ENCODE measurements at regions not wholly inside any gene's neighbourhood (a gene's known extent, or its start where the extent isn't known, plus 50 kb on each side); places are given as distances from the start of the nearest gene placed in this dataset.

DNA sequence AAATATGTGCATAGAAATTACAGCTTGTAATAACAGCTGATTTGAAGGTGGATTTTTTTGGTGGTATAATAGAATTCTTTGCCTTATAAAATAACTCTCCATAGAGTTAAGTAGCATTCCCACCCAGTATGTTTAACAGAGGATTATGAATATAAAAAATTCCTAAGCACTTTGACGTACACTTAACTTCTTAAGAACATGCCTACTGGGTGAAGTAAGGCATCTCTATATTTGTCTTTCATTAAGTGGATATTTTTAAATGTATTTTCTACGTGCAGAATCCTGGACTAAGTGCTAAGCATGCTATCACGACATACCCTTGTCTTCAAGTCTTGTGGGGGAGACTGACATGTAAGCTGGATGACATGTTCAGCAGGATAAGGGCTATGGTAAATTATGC is 217.7 kb upstream of the BMPER start:
- TF ChIP-seq, protein P1, sequence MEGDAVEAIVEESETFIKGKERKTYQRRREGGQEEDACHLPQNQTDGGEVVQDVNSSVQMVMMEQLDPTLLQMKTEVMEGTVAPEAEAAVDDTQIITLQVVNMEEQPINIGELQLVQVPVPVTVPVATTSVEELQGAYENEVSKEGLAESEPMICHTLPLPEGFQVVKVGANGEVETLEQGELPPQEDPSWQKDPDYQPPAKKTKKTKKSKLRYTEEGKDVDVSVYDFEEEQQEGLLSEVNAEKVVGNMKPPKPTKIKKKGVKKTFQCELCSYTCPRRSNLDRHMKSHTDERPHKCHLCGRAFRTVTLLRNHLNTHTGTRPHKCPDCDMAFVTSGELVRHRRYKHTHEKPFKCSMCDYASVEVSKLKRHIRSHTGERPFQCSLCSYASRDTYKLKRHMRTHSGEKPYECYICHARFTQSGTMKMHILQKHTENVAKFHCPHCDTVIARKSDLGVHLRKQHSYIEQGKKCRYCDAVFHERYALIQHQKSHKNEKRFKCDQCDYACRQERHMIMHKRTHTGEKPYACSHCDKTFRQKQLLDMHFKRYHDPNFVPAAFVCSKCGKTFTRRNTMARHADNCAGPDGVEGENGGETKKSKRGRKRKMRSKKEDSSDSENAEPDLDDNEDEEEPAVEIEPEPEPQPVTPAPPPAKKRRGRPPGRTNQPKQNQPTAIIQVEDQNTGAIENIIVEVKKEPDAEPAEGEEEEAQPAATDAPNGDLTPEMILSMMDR (IDR thresholded peaks at IDR 0.05; ENCODE audit: low read depth, low read length, missing control alignments) = no peak
- DNase-seq (ENCODE audit: low read depth) = no peak
- H3K4me3 ChIP-seq (ENCODE audit: low read depth, low read length) = no peak overlapping the region

GRCh38 chr7:33691180-33691579 is 214.2 kb upstream of the BMPER start:
- TF ChIP-seq, protein P1 (IDR thresholded peaks at IDR 0.05; ENCODE audit: low read depth, low read length, missing control alignments) = no peak
- H3K4me3 ChIP-seq (ENCODE audit: low read depth, low read length) = no peak overlapping the region
- no peak for DNase-seq (ENCODE audit: low read depth)

DNA sequence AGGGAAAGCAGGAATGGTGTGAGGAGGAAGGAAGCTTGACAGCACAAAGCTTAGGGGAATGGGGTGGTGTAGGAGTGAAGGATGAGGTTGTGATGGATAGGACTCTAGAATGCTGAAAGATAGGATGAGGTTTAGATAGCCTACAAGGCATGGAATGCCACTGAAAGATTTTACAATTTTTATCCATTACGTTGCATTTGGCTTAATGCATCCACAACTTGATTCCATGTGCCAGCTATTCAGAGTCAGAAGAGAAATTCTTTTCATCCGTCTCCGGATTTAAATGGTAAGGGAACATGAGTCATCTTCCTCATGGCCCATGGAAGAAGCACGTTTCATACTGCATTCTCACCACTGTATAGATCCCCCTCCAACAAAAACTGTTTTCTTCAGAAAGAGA is 212.4 kb upstream of the BMPER start:
- no peak overlapping the region for H3K4me3 ChIP-seq (ENCODE audit: low read depth, low read length)
- DNase-seq (ENCODE audit: low read depth) = no peak
- TF ChIP-seq, protein P1 (IDR thresholded peaks at IDR 0.05; ENCODE audit: low read depth, low read length, missing control alignments) = no peak

GRCh38 chr7:33694006-33694405 is 211.3 kb upstream of the BMPER start:
- no peak for DNase-seq (ENCODE audit: low read depth)
- TF ChIP-seq, protein P1 (IDR thresholded peaks at IDR 0.05; ENCODE audit: low read depth, low read length, missing control alignments) = no peak
- no peak overlapping the region for H3K4me3 ChIP-seq (ENCODE audit: low read depth, low read length)

- no peak for DNase-seq (ENCODE audit: low read depth)
- TF ChIP-seq, protein P1 (IDR thresholded peaks at IDR 0.05; ENCODE audit: low read depth, low read length, missing control alignments) = no peak
- no peak overlapping the region for H3K4me3 ChIP-seq (ENCODE audit: low read depth, low read length)
Measured at GRCh38 chr7:33697616-33698015, 207.7 kb upstream of the BMPER start.

- no peak for DNase-seq (ENCODE audit: low read depth)
- TF ChIP-seq, protein P1 (IDR thresholded peaks at IDR 0.05; ENCODE audit: low read depth, low read length, missing control alignments) = no peak
- H3K4me3 ChIP-seq (ENCODE audit: low read depth, low read length) = no peak overlapping the region
Measured at GRCh38 chr7:33698041-33698440, 207.3 kb upstream of the BMPER start.

DNA sequence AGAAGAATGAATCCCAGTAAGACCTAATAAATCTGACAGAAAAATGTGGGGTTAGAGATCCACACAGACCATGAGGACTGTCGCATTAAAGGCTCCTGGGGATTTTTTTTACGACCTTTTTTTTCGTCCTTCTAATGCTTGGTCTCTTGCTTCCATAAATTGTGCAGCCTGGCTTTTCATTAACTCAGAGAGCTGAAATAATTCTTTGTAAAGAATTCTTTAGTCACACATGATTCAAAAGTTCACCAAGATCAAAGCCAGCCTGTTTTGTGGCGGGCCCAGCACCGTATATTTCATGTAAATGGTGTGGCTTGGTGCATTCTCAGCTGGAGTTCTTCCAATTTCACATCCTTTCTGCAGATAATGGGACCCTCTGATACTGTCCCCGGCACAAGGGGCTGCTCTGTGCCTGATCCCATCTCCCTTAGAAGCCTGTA is 206.6 kb upstream of the BMPER start:
- no peak for DNase-seq (ENCODE audit: low read depth)
- TF ChIP-seq, protein P1 (IDR thresholded peaks at IDR 0.05; ENCODE audit: low read depth, low read length, missing control alignments) = no peak
- no peak overlapping the region for H3K4me3 ChIP-seq (ENCODE audit: low read depth, low read length)

Measured in GM12864 (cell line).